HG03196 (cell line): ENCODE measurements at regions not wholly inside any gene's neighbourhood (a gene's known extent, or its start where the extent isn't known, plus 50 kb on each side); places are given as distances from the start of the nearest gene placed in this dataset.
"Not testable (repeated sequence)": the region's sequence is repeated elsewhere in the genome, so short reads cannot be mapped to it uniquely, and the experiment has no call there.

Source experiments
- ATAC-seq: cut with Tn5 transposase; IDR thresholded peaks from one replicate; pipeline ENCODE4 v1.9.1; 2021; ENCODE audit not compliant: unreplicated experiment

DNA sequence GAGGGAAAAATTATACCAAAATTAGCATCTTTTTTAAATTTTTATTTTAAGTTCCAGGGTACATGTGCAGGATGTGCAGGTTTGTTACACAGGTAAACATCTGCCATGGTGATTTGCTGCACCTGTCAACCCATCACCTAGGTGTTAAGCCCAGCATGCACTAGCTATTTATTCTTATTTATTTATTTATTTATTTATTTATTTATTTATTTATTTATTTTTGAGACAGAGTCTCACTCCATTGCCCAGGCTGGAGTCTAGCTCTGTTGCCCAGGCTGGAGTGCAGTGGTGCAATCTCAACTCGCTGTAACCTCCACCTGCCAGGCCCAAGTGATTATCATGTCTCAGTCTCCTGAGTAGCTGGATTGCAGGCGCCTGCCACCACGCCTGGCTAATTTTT lies 137.7 kb upstream of the NEBL start:
- not testable (repeated sequence) for ATAC-seq

DNA sequence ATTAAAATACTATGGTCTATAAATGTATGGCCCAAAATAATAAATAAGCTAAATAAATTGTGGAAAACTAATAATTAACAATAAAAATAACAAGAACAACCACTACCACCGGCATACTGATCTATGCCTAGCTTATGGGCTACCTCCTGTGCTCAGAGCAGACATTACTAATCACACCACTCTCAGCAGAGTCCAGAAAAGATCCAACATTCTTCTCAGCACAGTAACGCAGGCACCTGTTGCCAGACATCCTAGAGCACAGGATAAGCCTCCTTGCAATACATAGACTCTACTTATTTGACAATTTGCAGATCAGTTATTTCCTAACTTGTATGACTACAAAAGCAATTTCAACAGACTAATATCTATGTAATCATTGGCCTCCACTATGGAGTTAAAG lies 137.1 kb upstream of the NEBL start:
- ATAC-seq: no peak

DNA sequence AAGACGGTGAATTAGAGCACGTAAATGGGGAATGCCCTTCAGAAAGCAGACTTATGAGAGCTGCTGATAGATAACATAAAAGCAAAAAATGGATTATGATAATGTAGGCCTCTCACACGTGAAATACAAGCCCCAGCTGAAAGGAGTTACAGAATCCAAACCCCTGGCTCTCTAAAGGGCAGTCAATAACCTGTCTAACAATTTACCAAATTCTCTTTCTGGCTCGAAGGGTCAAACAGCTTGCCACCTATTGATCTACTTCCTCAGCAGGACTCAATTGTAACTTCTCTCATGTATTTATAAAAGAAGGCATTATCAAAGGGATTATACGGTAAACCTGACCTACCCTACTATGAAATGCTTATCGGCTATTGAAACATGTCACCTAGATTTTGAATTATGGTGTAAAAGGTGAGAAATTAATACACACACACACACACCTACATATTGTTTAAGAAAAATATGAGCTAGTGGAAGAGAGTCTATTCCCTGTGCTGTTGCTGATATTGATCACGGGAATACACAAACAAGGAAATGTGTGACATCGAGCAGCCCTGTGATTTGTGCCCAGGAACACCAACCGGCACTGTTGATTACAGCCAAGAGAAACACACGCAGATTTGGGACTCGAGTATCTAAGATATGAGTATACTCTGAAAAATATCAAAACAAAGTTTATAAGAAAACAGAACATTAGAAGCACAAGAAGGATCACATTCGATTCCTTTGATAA lies 135.6 kb upstream of the NEBL start:
- no peak for ATAC-seq

DNA sequence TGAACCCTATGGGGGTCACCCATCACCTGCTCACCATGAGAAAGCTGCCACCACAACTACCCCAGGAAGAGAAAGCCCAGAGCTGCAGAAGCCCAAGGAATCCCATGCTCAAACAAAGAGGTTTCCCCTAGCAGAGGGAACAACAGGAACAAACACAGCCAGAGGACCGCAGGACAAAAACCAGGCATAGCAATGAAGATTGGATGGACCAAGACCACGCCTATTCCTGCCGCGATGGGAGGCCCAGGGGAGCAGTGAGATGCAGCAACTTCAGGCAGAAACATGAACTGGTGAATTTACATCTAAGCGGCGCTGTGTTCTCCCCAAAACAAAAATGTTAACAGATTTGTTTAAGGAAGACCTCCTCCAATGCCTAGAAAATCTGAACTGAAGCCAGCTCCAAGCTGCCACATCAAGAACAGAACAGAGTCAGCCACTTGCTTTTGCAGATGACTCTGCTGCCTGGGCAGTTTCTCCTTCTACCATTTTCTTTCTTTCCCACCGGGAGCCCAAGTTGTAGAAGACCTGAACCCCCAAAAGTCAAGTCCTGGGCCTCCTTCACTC lies 134.2 kb upstream of the NEBL start:
- no peak for ATAC-seq

DNA sequence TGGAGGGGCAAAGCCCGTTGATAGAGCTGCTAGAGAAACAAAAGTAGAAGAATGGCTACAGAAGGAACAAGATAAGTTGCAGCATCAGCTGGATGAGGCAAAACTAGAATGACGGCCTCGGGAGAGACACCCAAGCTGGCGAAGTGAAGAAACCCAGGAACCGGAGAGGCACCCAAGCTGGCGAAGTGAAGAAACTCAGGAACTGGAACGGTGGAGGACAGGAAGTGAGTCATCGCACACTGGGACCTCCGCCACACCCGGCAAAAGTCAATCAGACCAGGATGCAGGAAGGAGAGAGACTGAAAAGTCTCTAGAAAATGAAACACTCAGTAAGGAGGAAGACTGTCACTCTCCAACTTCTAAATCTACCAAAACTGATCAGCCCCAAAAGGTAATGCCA lies 133.0 kb upstream of the NEBL start:
- no peak for ATAC-seq

DNA sequence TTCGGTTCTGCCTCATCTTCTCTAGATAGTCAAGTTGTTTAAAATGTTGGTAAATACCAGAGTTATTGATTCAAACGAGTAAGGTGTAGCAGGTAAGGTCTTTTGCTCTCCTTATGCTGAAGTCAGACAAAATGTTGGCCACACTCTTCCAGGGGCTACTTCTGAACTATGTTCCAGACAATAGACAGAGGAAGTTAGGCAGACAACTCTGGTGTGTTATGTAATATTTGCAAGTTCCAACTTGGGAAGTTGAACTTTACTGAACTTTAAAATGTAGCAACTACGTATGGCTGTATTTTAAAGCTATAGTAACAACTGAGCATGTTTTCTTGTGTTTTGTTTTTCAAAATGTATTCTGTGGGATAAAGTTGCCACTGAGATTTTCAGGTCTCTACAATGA lies 125.7 kb upstream of the NEBL start:
- ATAC-seq: no peak

DNA sequence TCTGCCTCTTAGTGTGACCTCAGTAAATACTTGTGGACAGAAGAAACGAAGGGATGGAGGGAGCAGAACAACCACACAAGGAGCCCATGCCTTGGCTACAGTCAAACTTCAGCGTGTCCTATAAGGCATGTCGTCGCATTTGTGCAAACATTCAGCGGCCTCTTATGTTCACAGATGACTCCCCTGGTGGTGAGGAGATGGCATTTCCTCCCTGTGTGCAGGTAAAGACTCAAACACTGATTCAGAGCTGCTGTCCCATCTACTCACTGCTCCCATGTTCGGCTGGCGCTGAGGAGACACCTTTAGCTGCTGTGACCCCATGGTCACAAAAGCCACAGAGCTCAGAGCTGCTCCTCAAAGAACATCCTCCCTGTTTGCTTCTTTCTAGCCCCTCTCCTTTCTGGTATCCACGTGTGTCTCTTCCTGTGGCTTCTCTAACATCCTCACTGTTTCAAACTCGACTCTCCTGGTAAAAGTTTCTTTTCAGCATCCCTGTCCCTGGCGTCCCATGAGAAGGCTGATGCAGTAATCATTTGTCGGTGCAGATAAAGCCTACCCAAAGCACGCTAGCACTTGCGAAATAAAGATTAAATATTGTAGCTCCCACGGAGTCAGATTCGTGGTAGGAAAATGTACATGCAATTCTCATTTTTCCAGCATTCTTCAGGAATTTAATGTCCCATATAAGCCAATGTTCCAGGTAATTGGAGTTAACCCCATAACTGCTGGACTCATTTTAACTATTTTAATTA lies 124.9 kb upstream of the NEBL start:
- ATAC-seq: no peak

DNA sequence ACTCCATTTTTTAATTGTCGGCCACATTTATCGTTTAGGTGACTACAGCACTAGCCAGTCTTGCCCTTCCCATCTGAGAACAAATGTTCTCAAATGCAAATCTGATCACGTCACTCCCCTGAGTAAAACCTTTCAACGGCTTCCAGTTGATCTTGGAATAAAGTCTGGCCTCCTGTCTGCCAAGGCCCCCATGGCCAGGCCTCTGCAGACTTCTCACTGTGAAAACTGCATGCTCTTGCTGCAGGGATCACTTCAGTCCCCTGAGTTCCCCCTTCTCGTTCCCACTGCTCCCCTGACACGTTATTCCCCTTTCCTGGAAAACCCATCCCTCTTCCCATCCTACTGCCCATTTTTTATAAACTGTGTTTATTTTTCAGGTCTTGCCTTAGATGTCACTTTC lies 124.1 kb upstream of the NEBL start:
- ATAC-seq: no peak

DNA sequence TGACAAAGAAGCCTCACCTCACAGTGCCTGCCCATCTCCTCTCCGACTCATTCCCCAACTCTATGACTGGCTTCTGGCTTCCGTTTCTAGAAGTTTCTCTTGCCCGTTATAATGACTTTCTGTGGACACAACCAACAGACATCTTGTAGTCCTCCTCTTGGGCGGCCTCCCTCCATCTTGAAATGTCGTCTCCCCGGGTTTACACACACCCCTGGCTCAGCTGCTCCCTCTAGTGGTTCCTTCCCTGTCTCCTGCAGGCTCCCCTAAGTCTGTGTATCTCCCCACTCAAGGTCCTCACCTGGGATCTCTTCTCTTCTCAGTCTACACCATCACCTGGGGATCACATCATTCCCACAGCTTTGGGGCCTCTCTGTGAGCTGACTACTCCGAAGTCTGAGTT lies 123.4 kb upstream of the NEBL start:
- peak; percentile 77 for ATAC-seq

DNA sequence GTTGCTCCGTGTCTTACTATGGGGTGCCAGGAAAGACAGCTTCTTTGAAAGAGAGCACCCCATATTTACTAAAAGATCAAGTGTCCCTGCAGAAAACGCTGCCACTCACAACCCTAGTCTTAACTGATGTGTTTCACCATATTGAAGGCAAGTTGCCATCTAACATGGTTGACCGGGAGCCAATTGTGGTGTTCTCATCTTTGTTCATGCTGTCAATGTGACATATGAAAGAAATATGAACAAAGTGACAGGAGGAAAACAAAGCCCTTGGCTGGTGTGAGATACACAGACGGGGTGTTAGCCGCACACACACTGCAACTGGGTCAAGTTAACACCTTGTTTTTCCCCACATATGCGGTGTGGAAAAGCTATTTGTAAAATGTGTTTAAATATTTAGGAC lies 122.3 kb upstream of the NEBL start:
- ATAC-seq: no peak

DNA sequence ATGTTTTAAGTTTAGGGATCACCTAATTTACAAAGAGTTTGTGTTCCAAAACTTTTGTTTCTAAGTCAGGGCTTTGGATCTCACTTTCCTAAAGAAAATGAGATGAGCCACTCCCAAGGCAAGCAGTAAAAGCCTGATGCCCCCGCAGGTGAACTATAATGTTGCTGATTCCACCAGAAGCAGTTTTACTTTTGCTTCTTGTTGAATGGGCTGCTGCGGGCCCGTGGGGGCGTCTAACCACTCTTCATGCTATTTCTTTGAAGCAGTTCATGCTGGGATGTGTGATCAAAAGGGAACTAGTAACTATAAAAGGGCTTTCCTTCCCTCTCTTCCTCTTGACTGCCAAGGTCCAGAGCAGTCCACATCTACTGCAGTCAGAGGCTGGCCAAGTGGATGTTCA lies 118.7 kb upstream of the NEBL start:
- no peak for ATAC-seq

DNA sequence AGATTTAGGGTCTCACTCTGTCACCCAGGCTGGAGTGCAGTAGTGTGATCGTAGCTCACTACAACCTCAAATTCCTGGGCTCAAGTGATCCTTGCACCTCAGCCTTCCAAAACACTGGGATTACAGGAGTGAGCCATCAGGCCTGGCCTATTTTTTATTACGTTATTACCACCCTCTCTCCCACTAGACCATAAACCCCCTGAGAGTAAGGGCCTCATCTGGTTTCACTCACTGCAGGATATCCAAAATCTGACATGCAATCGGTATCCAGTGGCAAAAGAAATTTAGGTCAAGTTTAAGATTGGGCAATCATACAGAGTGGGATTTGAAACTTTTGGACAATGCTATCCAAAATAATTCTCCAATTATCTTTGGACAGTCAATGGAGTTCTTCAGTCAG lies 117.0 kb upstream of the NEBL start:
- ATAC-seq: no peak

DNA sequence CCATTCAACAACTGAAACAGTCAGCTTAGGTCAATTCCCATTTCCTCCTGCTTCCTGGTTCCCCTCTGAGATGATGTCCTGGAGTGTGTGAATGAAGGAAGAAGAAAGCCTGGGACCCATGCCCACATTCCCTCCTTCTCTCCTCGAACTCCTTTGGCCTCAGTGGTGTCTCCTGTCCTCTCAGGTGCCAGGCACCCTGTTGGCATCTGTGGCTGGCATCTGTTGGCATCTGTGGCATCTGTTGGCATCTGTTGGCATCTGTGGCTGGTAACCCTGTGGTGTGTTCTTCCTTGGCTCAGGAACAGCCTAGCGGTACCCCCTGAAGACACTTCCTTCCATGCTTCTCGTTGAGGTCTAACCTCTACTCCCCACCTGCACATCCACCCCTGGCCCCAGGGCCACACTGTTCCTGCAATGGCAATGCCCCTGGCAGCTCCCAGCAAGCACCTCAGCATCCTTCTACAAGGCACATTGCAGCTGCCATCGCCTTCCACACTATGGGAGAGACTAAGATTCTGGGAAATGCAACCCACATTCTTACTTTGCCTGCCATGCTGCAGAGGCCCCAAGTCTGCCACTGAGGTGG lies 114.4 kb upstream of the NEBL start:
- no peak for ATAC-seq

DNA sequence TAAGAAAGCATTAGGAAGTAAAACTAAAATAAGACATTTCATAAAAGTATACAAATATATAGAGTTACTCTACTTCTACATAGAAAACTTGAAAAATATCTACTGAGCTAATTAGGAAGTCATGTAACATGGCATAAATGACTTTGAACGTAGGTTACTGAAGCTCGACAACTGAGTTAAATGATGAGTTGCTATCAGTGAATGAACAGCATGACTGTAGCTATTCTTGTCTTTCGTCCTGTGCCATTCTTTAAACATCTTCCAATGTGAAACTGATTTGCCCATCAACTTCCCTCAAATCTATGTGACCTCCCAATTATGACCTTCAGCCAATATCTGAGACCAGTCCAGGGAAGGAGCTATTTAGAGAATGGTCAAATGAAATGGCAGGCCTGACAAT lies 113.5 kb upstream of the NEBL start:
- ATAC-seq: no peak

DNA sequence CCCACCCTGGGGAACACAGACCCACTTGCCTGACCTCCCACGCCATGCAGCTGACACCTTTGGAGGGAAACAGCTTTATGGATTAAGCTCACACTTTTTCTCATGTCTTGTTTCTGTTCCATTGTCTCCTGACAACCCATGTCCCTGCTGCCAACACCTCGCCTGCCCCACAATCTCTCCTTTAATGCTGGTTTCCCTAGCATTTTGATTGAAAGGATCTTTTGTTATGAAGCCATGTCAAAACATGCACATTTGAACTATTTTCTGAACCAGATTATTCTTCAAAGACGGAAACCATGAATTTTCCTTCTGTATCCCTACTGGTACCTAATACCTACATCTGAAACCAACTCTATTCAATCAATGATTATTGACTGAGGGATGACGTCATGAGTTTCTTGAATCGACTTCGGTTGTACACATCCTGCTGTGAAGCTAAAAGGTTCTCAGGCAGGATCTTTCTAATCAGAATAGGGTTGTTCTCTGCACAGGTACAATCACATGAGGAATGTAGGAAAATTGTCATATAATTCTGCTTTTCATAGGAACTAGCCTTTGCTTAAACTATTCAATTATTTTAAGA lies 106.2 kb upstream of the NEBL start:
- ATAC-seq: no peak

DNA sequence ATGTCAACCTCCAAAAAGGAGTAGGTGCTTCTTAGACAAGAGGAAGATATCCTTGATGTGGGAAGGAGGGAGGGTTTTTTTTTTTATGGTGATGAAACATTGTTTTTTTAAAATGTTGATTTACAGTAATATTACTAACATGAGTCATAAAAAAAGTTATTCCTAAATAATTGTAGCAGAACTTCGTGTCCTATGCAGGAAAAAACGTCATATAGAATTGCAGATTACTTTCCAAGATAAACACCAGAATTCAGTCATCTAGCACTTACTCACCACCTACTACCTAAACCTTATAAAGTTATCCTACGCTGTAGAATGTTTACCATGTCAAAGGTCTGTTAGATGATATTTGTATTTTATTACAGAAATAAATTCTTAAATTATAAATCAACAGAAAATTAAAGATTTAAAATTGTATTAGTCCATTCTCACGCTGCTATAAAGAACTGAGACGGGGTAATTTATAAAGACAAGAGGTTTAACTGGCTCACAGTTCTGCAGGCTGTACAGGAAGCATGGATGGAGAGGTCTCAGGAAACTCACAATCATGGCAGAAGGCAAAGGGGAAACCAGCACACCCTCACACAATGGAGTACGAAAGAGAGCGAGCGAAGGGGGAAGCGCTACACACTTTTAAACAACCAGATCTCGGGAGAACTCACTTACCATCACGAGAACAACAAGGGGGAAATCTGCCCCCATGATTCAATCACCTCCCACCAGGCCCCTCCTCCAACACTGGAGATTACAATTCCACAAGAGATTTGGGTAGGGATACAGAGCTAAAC lies 105.2 kb upstream of the NEBL start:
- ATAC-seq: no peak

DNA sequence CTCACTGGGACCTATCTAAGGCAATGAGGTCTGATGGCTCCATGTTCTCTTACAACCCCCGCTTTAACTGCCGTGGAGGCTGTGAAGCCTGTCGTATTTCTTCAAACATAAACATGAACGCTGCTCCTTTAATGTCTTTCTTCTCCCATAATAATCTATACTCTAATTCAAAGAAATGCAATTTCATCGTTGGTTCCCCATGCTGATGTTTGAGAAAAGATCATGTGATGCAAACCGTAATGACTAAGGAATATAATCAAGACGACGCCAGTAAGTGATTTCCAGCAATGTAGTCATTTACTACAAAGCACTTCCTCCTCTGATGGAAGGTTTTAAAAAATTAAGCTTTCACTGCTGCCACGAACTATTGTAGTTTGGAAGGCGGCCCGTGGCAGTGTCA lies 102.6 kb upstream of the NEBL start:
- no peak for ATAC-seq

DNA sequence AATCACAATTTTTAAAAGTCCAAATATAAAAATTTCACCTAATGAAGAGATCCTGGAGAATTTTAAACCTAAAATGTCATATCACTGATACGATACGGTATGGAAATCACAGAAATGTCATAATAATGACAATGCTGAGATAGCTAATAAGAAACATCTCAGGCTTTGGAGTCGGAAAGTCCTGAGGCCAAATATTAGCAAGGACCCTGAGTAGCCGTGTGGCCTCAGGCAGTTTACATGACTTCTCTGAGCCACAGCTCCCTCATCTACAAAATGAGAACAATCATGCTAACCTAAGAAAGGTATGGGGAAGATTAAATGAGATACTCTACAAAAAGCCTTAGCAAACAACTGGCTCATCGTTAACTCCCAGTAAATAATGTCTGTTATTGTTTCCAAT lies 100.9 kb upstream of the NEBL start:
- ATAC-seq: no peak

DNA sequence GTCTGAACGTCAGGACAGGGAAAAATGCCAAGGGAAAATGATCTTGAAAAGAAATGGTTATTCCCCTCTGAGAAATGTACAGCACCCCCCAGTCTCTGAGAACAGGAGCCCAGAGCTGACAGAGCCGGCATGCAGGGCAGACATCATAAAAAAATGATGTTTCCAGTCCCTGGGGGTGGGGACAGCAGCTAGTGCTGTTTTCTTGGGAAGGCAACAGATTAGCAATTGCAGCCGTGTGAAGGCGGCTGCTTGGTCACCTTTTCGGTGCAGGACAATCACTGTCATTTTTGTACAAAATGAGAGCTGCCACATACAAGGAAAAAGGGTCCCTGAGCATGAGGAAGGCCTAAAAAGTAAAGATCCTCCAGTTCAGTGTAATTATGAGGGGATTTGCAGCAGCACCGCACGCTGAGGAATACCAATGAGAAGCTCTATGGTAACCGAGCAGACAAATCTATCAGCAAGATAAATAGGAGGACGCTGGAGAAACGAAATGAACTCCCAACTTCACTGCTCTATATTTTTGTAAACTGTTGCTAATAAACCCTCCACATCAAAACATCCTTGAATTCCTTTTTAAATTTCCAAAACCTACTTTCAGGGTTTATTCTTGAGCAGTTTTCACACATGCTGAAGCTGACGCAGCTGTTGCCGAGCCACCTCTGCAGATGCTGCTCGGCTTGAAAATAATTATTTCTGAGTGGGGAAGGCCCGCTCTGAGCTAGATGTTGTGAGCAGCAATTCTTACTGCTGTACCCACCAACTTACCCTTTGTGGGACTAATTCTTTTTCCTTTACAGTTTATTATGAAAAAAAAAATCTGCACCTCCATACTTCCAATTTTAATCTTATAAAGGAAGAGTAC lies 98.2 kb upstream of the NEBL start:
- ATAC-seq: no peak
